GM10248 (cell line): ENCODE measurements at regions not wholly inside any gene's neighbourhood (a gene's known extent, or its start where the extent isn't known, plus 50 kb on each side); places are given as distances from the start of the nearest gene placed in this dataset.

Source experiments
- CTCF ChIA-PET: fragments of 300-600 bp; sonication (Branson Sonifier 250); formaldehyde crosslinking; extraction: SDS; loops from one replicate; lab custom pipeline; 2021; ENCODE audit warnings: antibody characterized with exemption; lab: Yijun Ruan, JAX
- POLR2A ChIA-PET: fragments of 350-650 bp; sonication (Branson Sonifier 250); formaldehyde crosslinking; extraction: SDS; loops from one replicate; lab custom pipeline; 2020; ENCODE audit warnings: antibody characterized with exemption; lab: Yijun Ruan, JAX
- DNase-seq: peaks from one replicate; pipeline ENCODE4 v3.0.0; 2012; ENCODE audit errors: extremely low spot score
- TF ChIP-seq, protein P1 (sequence below): IDR thresholded peaks from 2 replicates; pipeline ENCODE4 v1.5.1; 2012; ENCODE audit warnings: mild to moderate bottlenecking, low read depth; ENCODE audit errors: extremely low read depth, missing control alignments, control extremely low read depth

DNA sequence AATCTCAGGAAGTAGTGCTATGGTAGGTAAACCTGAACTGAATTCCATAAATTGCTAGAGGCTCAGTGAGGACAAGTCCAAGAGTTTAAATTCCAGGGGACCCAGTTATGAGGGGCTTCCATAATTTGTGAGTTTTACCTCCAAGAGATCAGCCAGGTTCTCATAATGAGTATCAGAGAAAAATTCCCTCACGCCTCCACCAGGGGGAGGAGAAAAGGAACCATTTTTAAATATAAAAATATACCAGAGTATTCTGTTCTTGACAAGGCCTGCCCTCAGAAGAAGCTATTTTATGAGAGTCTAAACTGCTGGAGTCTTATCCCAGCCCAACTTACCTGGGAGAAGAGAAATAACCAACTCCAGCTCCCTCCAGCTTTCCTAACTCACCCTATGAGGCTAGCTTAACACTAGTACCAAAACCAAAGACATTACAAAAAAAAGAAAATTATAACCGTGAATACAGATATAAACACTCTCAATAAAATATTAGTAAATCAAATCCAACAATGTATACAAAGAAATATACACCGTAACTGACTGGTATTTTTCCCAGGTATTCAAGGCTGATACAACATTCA lies 158.7 kb downstream of the TFAP2A start:
- POLR2A ChIA-PET: no interaction called here
- peak; percentile 11 for DNase-seq

DNA sequence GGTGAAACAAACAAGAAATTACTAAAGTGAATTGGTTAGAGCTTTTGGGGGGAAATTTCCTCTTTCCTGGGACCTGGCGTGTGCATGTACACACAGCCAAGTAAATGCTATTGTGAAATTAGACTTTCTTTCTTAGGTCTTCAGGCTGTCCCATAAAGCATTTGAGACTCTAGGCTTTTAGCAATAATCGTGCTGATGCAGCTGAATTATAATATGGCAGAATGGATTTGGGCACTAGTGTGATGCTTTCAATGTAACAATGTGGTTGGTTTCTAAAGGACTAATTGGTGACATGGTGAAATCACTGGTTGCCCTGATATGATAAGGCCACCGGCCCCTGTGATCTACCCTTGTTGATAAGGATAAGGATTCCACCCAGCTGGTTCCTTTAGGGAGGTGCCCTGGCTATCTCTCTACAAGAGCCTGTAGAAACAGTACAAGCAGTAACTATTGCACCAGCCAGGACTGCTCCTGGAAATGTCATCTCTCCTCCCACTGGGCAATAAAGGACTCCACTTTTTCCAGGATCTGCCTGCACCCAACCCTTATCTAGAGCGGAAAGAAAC lies 164.1 kb downstream of the TFAP2A start:
- ChIA-PET CTCF (no interaction called here), POLR2A (no interaction called here)
- no peak for DNase-seq
- TF ChIP-seq, protein P1, sequence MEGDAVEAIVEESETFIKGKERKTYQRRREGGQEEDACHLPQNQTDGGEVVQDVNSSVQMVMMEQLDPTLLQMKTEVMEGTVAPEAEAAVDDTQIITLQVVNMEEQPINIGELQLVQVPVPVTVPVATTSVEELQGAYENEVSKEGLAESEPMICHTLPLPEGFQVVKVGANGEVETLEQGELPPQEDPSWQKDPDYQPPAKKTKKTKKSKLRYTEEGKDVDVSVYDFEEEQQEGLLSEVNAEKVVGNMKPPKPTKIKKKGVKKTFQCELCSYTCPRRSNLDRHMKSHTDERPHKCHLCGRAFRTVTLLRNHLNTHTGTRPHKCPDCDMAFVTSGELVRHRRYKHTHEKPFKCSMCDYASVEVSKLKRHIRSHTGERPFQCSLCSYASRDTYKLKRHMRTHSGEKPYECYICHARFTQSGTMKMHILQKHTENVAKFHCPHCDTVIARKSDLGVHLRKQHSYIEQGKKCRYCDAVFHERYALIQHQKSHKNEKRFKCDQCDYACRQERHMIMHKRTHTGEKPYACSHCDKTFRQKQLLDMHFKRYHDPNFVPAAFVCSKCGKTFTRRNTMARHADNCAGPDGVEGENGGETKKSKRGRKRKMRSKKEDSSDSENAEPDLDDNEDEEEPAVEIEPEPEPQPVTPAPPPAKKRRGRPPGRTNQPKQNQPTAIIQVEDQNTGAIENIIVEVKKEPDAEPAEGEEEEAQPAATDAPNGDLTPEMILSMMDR: no peak

More for the DNA sequence above, 158.7 kb downstream of the TFAP2A start:
- TF ChIP-seq, protein P1: peak; percentile 22
- CTCF ChIA-PET: interaction anchor here (0.6 to 2.4 kb wide), 10 partner anchors 9 to 178 kb away, joined by 3 to 8 read pairs (median 4); no protein-coding TSS in a partner anchor

DNA sequence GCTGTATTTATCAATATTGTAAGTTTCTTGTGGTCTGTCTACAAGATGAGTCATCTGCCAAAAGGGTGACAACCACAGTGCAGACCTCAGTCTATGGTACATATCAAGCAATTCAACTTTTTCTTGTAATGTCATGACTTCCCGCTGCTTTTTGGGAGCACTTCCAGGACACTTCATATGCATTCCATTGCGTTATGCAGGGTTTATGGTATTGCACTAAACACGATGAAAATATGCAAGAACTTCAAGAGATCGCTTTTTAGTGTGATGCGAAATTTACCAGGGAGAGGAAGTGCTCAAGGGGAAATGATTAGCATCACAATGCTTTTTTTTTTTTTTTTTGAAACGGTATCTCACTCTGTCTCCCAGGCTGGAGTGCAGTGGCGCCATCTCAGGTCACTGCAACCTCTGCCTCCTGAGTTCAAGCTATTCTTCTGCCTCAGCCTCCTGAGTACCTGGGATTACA lies 166.5 kb downstream of the TFAP2A start:
- DNase-seq: no peak
- ChIA-PET CTCF (interaction anchor here (1.0 kb wide), 1 partner anchor 218 kb away, joined by 3 read pairs; no protein-coding TSS in a partner anchor), POLR2A (no interaction called here)
- TF ChIP-seq, protein P1: no peak

DNA sequence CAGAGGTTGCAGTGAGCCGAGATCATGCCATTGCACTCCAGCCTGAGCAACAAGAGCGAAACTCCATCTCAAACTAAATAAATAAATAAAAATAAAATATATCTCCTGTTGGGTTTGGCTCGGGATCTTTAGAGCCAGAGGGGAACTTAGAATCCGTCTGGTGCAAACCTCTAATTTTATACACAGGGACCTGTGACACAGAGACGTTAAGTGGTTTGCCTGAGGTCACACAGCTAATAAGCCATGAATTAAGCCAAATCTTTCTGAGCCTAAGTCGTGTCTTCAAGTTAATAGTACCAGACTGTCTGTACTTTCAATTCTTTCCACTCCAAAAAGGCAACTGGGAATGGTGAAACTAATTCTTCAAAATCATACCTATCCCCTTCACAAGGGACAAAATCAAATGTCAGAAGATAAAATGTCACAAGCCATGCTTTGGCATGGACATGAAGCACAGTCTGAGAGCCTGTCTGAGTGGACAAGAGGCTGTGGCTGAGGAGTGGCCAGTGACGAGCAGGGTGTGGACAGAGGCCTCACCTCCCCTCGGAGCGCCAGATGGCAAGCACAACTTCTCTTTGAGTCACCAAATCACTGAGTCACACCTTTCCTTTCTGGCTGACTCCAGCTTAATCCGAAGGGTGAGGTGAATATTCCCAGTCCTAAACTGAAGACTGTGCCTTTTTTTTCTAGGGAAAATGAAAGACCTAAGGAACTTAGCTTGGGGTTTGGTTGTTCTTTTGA lies 177.4 kb downstream of the TFAP2A start:
- CTCF ChIA-PET: interaction anchor here (1.1 kb wide), 1 partner anchor 17 kb away, joined by 3 read pairs; no protein-coding TSS in a partner anchor

DNA sequence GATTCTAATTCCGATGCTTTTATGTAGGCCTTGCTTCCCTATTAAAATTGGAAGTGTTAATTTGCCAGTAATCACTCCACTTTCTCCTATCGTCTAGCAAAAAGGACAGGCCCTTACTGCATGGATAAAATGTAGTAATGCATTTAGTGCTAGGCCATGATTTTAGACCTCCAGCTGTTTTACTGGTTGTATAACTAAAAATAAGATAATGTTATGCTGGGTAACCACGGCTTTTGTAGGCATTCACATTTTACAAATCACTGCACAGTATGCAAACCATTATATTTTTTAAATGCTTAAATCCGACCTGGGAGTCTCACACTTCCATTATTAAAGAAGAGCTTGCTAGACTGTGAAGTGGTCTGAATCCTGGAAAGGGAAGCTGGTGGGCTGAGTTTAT lies 179.5 kb downstream of the TFAP2A start:
- no peak for DNase-seq
- CTCF ChIA-PET: interaction anchor here (1.9 kb wide), 1 partner anchor 20 kb away, joined by 5 read pairs; no protein-coding TSS in a partner anchor
- POLR2A ChIA-PET: no interaction called here
- TF ChIP-seq, protein P1: no peak

More for the DNA sequence above, 177.4 kb downstream of the TFAP2A start:
- POLR2A ChIA-PET: no interaction called here
- TF ChIP-seq, protein P1: no peak
- no peak for DNase-seq

DNA sequence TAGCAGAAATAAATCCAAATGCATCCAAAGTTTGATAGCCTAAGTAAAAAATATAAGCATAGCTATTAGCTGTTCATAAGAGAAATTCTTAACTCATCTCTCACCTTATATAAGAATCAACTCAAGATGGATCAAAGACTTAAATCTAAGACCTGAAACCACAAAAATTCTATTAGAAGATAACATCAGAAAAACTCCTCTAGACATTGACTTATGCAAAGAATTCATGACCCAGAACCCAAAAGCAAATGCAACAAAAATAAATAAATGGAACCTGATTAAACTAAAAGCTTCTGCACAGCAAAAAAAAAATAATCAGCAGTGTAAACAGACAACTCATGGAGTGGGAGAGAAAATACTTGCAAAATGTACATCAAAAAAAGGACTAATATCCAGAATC lies 184.3 kb downstream of the TFAP2A start:
- TF ChIP-seq, protein P1: no peak
- ChIA-PET CTCF (interaction anchor here (1.3 kb wide), 1 partner anchor 10 kb away, joined by 4 read pairs; no protein-coding TSS in a partner anchor), POLR2A (no interaction called here)
- no peak for DNase-seq
